Type B pancreatic cell (in vitro differentiated cells): ENCODE measurements at regions not wholly inside any gene's neighbourhood (a gene's known extent, or its start where the extent isn't known, plus 50 kb on each side); places are given as distances from the start of the nearest gene placed in this dataset.

Experiments used
- DNase-seq: peaks from one replicate; pipeline ENCODE4 v3.0.0; 2021; ENCODE audit warnings: mixed read lengths; ENCODE audit not compliant: unreplicated experiment; ENCODE audit errors: extremely low spot score
- H3K27ac Mint-ChIP-seq: 2 replicates; pipeline ENCODE4 v1.8.0; 2021; ENCODE audit warnings: mild to moderate bottlenecking, mixed read lengths
- H3K27me3 Mint-ChIP-seq: 2 replicates; pipeline ENCODE4 v1.8.0; 2021; ENCODE audit warnings: mixed read lengths
- H3K36me3 Mint-ChIP-seq: 2 replicates; pipeline ENCODE4 v1.8.0; 2021; ENCODE audit warnings: mixed read lengths
- H3K4me1 Mint-ChIP-seq: one replicate; pipeline ENCODE4 v1.8.0; 2021; ENCODE audit warnings: mixed read lengths; ENCODE audit not compliant: unreplicated experiment
- H3K4me3 Mint-ChIP-seq: 2 replicates; pipeline ENCODE4 v1.8.0; 2021; ENCODE audit warnings: mild to moderate bottlenecking, mixed read lengths
- H3K9me3 Mint-ChIP-seq: 2 replicates; pipeline ENCODE4 v1.8.0; 2021; ENCODE audit warnings: mixed read lengths
- CTCF ChIP-seq: fragments of 200-600 bp; sonication (generic); conservative IDR thresholded peaks from 2 replicates; pipeline ENCODE4 v1.5.0; 2021; ENCODE audit warnings: antibody characterized with exemption, mild to moderate bottlenecking

DNA sequence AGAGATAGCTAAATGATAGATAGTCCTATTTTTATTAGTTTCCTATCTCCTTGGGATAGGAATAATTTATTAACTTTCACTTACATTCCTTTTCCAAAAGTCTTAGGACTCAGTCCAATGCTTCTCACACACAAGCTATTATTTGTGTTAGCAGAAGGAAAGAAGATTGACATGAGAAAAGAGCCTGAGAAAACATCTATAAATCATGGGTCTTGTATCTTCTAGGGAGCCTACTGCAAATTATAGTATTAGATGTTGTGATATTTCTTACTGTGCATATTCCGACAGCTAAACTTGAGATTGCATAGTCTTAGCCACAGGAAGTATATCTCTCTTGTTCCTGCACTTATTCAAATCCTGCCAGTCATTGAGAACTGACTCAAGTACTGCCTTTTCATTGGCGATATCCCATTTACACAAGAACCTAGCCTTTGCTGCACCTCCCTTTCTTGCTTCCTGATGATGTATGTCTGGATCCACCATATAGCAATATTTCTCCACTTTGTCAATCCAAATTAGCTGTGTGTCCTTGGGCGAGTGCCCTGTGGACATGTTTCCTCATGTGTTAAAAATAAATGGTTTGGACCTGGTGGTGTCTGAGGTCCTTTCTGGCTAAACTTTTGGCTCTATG, 245.1 kb upstream of the LMCD1 start:
- peak overlapping the region; percentile 35 for H3K27ac Mint-ChIP-seq

GRCh38 chr3:8261018-8261417, 240.6 kb upstream of the LMCD1 start:
- no peak overlapping the region for H3K27ac Mint-ChIP-seq
- no peaks in the 10 kb centered on the region for H3K9me3 Mint-ChIP-seq
- H3K4me1 Mint-ChIP-seq = no peaks in the 10 kb centered on the region
- H3K36me3 Mint-ChIP-seq = no peaks in the 10 kb centered on the region
- no peaks in the 10 kb centered on the region for H3K27me3 Mint-ChIP-seq
- DNase-seq = no peak
- no peak overlapping the region for H3K4me3 Mint-ChIP-seq
- peak; percentile 57 for TF ChIP-seq CTCF

More for the DNA sequence above, 245.1 kb upstream of the LMCD1 start:
- no peak for DNase-seq
- TF ChIP-seq CTCF = no peak
- H3K27me3 Mint-ChIP-seq = no peaks in the 10 kb centered on the region
- no peaks in the 10 kb centered on the region for H3K36me3 Mint-ChIP-seq
- no peak overlapping the region for H3K4me3 Mint-ChIP-seq
- peaks cover 6% of the 10 kb centered on the region for H3K9me3 Mint-ChIP-seq
- peaks cover 3% of the 10 kb centered on the region for H3K4me1 Mint-ChIP-seq

GRCh38 chr3:8266730-8267131, 234.9 kb upstream of the LMCD1 start:
- H3K27me3 Mint-ChIP-seq = no peaks in the 10 kb centered on the region
- no peak for TF ChIP-seq CTCF
- H3K36me3 Mint-ChIP-seq = no peaks in the 10 kb centered on the region
- DNase-seq = no peak
- peaks cover 4% of the 10 kb centered on the region for H3K4me1 Mint-ChIP-seq
- H3K9me3 Mint-ChIP-seq = no peaks in the 10 kb centered on the region
- H3K27ac Mint-ChIP-seq = no peak overlapping the region
- no peak overlapping the region for H3K4me3 Mint-ChIP-seq

GRCh38 chr3:8273479-8273878, 228.1 kb upstream of the LMCD1 start:
- Mint-ChIP-seq H3K27me3 (no peaks in the 10 kb centered on the region), H3K9me3 (no peaks in the 10 kb centered on the region), H3K36me3 (no peaks in the 10 kb centered on the region), H3K27ac (no peak overlapping the region), H3K4me3 (no peak overlapping the region), H3K4me1 (no peaks in the 10 kb centered on the region)
- no peak for DNase-seq
- TF ChIP-seq CTCF = no peak

GRCh38 chr3:8276056-8276455, 225.6 kb upstream of the LMCD1 start:
- no peaks in the 10 kb centered on the region for H3K36me3 Mint-ChIP-seq
- H3K4me1 Mint-ChIP-seq = peaks cover 11% of the 10 kb centered on the region
- no peak for DNase-seq

More at GRCh38 chr3:8276056-8276455, 225.6 kb upstream of the LMCD1 start:
- Mint-ChIP-seq H3K27me3 (no peaks in the 10 kb centered on the region), H3K9me3 (no peaks in the 10 kb centered on the region), H3K27ac (no peak overlapping the region), H3K4me3 (no peak overlapping the region)
- no peak for TF ChIP-seq CTCF
